H1 (cell line): ENCODE measurements at regions not wholly inside any gene's neighbourhood (a gene's known extent, or its start where the extent isn't known, plus 50 kb on each side); places are given as distances from the start of the nearest gene placed in this dataset.

Source experiments
- ATF2 ChIP-seq: IDR thresholded peaks from 2 replicates; pipeline ENCODE4 v1.6.1; 2012; ENCODE audit warnings: low read length, inconsistent platforms
- EGR1 ChIP-seq: IDR thresholded peaks from 2 replicates; pipeline ENCODE4 v1.6.1; 2011; ENCODE audit warnings: low read depth, low read length, borderline replicate concordance
- EP300 ChIP-seq, 2 experiments: IDR thresholded peaks; 1 replicate in 1 of 2; 2 replicates in 1 of 2; pipeline ENCODE4 v1.6.1; 2011 to 2012; ENCODE audit warnings: low read depth in 2 of 2, low read length in 2 of 2, mild to moderate bottlenecking in 2 of 2, borderline replicate concordance in 1 of 2, inconsistent platforms in 1 of 2, moderate library complexity in 1 of 2
- JUN ChIP-seq: IDR thresholded peaks from 2 replicates; pipeline ENCODE4 v1.6.1; 2011; ENCODE audit warnings: low read depth, mild to moderate bottlenecking, improper control_type of control experiment, low read length
- NANOG ChIP-seq: IDR thresholded peaks from 2 replicates; pipeline ENCODE4 v1.6.1; 2011; ENCODE audit warnings: low read length, low read depth, mild to moderate bottlenecking, inconsistent platforms; ENCODE audit not compliant: insufficient read depth, poor library complexity, severe bottlenecking
- RNF2 ChIP-seq: fragments of 200-900, 300-1000 bp; sonication (generic); IDR thresholded peaks from 2 replicates; pipeline ENCODE4 v1.7.1; 2016; ENCODE audit warnings: borderline replicate concordance, low read depth, mild to moderate bottlenecking, antibody characterized with exemption, low read length; ENCODE audit not compliant: poor library complexity, severe bottlenecking; ENCODE audit errors: missing control alignments
- SAP30 ChIP-seq: fragments of 300-600 bp; sonication (generic); IDR thresholded peaks from 2 replicates; pipeline ENCODE4 v1.7.1; 2012; ENCODE audit warnings: low read length, moderate library complexity, mild to moderate bottlenecking, inconsistent platforms; ENCODE audit not compliant: insufficient read depth, insufficient replicate concordance
- TAF1 ChIP-seq: IDR thresholded peaks from 2 replicates; pipeline ENCODE4 v1.6.1; 2011; ENCODE audit warnings: mild to moderate bottlenecking, low read depth, low read length
- TAF7 ChIP-seq: optimal IDR thresholded peaks from 2 replicates; pipeline ENCODE3; 2011; ENCODE audit warnings: low read depth, mild to moderate bottlenecking, inconsistent platforms, low read length, moderate library complexity, borderline replicate concordance

GRCh38 chr20:47941869-47942268 lies 156.6 kb upstream of the SULF2 start (continued):
- no peak for TF ChIP-seq NANOG
- TF ChIP-seq RNF2: no peak
- TF ChIP-seq JUN: no peak
- no peak for TF ChIP-seq EGR1
- no peak for TF ChIP-seq EP300 (IDR thresholded peaks at IDR 0.05; ENCODE audit: borderline replicate concordance in 1 of 2, low read depth in 2 of 2, low read length in 2 of 2)
- TF ChIP-seq ATF2: no peak
- TF ChIP-seq TAF7: no peak
- TF ChIP-seq TAF1: no peak
- TF ChIP-seq SAP30: no peak
